Middle frontal gyrus (tissue), 1 donor: ENCODE measurements at regions not wholly inside any gene's neighbourhood (a gene's known extent, or its start where the extent isn't known, plus 50 kb on each side); places are given as distances from the start of the nearest gene placed in this dataset.

ENCODE experiments used
- DNase-seq: peaks from one replicate; pipeline ENCODE4 v3.0.0-alpha.2; 2015; ENCODE audit warnings: low spot score; ENCODE audit errors: extremely low spot score

- no peak for DNase-seq
Observed at GRCh38 chr11:131118247-131118646, 202.0 kb upstream of the SNX19 start.

- DNase-seq, result no peak
Observed at GRCh38 chr11:131121426-131122333, 205.4 kb upstream of the SNX19 start.

DNA sequence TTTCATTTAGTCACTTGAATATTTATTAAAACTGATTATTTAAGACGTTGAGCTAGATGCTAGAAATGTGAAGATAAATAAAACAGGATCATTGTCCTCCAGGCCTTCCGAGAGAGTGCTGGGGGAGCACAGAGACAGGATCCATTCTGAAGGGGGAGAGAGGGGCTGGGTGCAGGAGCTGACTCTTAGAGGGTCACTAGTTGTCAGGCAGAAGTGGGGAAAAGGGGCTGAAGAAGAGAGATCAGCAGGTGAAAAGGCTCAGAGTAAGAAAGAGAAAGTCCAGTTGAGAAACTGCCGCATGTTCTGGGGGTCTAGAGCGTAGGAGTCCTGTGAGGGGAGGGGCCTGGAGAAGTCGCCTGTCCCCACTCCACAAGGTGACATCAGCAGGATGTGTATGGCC, 206.2 kb upstream of the SNX19 start:
- no peak for DNase-seq

- DNase-seq, result no peak
Observed at GRCh38 chr11:131129474-131129873, 213.2 kb upstream of the SNX19 start.

GRCh38 chr11:131135611-131136010, 219.3 kb upstream of the SNX19 start:
- no peak for DNase-seq

- DNase-seq, result no peak
Observed at GRCh38 chr11:131136486-131136885, 220.2 kb upstream of the SNX19 start.

- DNase-seq, result no peak
Observed at GRCh38 chr11:131137046-131137445, 220.8 kb upstream of the SNX19 start.

DNA sequence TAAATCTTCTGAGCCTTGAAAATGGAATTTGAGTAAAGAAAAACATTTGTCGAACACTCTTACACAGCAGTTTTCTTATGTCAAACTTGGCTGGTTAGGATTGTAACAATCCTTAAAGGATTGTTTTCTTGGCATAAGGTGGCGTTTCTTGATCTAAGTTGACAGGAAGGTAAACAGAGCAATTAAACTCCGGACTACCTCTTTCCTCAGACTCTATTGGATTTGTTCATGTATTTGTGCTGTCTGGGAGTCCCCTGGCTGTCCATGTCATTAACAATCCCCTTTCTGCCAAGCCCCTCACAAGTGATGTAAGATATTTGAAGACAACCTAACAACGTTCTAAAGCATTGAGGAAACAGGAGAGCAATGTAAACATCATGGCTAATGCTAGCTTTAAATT, 222.5 kb upstream of the SNX19 start:
- DNase-seq, result no peak

DNA sequence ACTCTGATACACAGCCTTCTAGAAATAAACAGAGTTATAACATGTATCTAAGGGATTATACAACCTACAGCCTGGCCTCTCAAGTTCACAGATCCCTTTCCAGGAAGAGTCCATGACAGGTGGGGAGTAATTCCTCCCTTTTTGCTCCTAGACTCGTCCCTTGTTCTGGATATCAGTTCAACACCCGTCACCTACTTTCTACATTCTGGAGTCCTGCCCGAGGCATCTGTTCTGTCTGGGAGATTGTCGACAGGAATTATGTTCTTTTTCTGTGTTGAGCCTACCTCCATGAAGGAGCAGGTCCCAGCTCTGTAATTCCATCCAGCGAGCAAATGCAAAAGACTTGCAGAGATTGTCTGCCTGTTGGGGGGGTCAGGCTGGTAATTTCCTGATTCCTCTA, 224.6 kb upstream of the NTM start:
- no peak for DNase-seq

GRCh38 chr11:131146827-131147490, 223.5 kb upstream of the NTM start:
- no peak for DNase-seq

DNA sequence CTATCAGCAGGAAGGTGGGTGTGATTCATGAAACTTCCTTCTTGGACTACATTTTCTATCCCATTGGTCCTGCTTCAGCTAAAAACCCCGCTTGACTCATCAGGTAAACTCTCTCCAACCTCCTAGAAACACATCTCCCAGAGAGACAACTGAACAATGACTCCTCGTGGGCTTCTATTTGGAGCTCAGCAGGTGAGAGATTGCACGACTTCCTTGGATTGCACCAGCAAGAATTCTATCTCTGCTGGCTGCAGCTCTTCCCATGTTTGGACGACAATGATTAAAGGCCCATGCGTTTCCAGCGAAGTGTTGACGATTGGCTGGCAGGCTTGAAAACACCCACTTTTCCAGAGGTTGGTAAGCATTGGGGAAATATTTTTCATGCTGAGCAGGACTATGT, 216.1 kb upstream of the NTM start:
- DNase-seq, result no peak

DNA sequence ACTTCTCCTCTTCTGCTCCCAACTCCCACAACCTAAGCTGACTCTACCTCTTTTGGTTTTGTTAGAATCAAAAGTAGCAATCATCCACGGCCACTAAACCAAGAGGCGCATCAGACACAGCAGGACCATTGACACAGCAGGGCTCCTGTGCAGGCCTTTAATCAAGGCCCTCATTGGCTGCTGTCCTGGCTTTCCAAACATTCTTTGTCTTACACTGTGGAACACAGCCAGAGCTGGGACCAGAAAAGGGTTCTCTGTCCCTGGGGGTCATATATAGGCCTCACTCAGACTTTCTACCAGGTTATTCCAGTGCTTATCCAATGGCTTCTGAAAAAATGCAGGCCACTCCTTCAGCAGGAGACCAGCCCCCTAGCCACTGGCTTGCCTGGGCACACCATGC, 212.7 kb upstream of the NTM start:
- no peak for DNase-seq

GRCh38 chr11:131160846-131161245, 209.6 kb upstream of the NTM start:
- no peak for DNase-seq

- DNase-seq, result no peak
Observed at GRCh38 chr11:131163613-131164012, 206.8 kb upstream of the NTM start.

DNA sequence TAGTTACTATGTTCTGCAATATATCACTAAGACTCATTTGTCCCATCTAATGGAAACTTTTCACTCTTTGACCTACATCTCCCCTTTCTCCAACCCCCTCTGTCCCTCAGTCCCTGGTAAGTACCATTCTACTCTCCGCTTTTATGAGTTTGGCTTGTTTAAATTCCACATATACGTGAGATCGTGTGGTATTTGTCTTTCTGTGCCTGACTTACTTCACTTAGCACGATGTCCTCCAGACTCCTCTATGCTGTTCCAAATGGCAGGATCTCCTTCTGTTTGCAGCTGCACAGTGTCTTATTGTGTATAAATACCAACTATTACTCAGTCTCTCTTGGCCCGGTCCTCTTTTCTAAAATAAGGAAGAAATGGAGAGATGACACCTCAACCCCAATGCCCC, 205.4 kb upstream of the NTM start:
- no peak for DNase-seq

DNA sequence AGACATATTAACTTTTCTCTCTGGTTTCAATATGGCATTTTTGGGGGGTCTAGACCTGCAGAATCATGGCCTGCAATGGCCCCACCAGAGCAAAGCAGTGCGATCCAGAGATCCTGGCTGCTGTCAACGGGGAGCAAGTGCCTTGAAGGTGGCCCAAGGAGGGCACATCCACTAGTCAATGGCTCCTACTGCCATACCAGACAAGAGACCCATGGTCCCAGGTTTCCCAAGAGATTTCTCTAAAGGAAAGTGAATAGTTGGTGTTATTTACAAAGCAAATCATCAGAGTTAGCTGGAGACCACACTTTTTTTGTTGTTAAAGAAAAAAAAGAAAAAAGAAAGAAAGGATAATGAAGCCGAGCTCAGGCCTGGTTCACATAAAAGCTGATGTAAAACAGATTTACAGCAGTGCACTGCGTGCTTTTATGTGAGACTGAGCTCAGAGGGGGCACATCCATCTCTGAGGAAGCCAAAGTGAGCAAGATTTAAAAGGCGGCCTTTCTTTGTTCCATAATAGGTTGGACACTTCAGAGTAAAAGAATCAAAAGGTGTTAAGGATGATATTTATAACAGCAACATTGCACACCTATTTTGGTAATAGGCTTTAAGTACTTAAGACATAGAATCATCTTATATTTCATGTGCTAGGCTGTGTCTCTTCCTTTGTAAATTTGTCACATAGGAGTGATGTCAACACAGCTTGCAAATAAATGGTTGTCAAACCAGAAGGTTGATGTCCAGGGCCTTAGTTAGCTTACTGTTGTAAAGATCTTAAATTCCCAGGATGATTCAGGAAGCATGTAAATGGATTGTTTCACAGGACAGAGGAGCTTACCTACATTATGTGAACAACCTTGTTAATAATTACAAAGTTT, 201.3 kb upstream of the NTM start:
- no peak for DNase-seq

DNA sequence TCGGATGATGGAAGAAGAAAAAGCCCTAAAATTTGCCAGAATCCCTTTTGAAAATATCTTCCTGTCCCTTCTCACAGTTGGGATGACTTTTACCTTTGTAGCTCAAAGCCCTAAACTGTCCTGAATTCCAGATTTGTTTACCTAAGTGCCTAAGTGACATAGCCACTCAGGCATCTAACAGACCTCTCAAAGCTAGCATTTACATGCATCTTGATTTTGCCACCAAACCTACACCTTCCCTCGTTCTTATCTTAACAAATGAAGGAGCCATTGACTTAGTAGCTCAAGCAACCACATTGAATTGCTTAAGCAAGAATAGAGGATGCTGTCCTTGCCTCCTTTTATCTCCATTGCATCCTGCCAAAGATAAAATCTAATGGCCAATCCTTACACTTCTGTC, 198.4 kb upstream of the NTM start:
- no peak for DNase-seq

DNA sequence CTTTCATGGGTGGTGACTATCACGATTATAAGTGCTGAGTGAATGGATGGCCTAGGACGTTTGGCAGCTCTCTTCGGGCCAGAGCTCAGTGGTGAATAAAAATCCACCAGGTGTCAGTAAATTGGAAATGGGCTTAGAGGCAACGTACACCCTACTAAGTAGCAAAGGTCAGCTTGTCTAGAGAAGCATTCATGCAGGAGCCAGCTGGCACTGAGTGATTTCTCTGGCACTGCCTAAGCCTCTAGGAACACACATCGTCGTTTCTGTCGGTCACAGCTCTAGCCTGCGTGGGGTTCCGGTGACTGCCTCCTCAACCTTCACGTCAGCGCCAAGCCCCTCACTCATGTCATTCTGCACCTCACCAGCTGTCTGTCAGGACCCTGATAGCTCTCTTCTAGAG, 192.4 kb upstream of the NTM start:
- no peak for DNase-seq

DNA sequence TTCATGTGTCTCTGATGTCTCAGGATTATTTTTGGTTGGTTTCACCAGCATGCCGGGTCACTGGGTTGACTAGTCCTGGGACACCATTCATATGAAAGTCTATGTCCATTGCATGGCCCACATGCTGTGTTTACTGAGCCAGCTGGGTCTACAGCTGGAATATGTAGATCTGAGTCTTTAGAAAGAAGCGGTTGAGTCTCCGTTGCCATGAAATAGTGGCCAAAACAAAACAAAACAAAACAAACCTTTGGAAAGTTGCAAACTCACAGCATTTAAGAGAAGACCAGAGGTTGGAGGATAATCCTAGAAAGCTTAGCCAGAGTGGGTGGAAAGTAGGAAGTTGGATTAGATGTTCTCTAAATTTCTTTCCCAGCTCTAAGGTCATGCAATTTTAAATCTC, 191.8 kb upstream of the NTM start:
- DNase-seq, result no peak

DNA sequence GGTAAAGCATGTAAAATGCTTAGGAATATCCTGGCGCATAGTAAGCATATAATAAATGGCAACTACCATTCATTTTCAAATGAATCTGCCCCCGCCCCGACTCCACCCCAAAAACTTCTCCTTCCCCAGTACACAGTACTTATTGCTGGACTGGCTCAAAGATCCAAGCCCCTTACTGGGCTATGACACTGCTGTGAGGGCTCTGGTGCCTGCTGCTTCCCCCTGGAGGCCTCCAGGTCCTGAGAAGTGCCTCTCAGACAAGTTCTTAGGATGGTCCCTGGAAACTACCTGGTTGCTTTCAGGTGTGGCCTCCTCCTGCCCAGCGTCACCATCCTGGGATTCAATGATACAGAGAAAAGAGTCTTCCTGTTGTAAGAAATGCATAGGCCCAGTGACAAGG, 190.6 kb upstream of the NTM start:
- no peak for DNase-seq

DNA sequence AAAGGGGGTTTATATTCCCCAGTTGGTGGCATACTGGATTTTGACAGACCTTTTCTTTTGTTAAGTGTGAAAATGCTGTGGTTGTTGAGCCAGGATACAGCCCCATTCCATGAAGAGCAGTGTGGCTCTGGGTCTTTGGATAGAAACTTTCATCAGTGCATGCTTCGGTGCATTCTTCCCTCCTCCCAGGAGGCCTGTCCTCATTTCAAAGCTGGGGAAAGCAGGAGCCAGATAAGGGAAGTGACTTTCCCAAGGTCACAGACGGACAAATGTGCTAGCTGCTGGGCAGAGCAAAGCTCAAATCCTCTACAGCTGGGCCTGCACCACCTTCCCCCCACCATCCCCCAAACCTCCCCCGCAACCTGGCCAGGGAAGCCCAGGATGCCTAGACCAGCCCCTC, 184.5 kb upstream of the NTM start:
- DNase-seq, result no peak

GRCh38 chr11:131186629-131187101, 183.8 kb upstream of the NTM start:
- DNase-seq, result no peak
